HG02623 (cell line): ENCODE measurements at regions not wholly inside any gene's neighbourhood (a gene's known extent, or its start where the extent isn't known, plus 50 kb on each side); places are given as distances from the start of the nearest gene placed in this dataset.

Experiments used
- ATAC-seq: cut with Tn5 transposase; IDR thresholded peaks from one replicate; pipeline ENCODE4 v1.9.1; 2021; ENCODE audit warnings: moderate library complexity; ENCODE audit not compliant: unreplicated experiment

GRCh38 chr4:82043081-82043808 lies 330.5 kb downstream of the HNRNPD start:
- no peak for ATAC-seq

GRCh38 chr4:82042042-82042441 lies 331.7 kb downstream of the HNRNPD start:
- ATAC-seq = no peak

GRCh38 chr4:82038936-82039335 lies 334.9 kb downstream of the HNRNPD start:
- no peak for ATAC-seq

GRCh38 chr4:82036181-82036580 lies 337.6 kb downstream of the HNRNPD start:
- ATAC-seq = no peak

- no peak for ATAC-seq
These were observed 338.9 kb downstream of the HNRNPD start for GRCh38 chr4:82034878-82035277.

GRCh38 chr4:82033862-82034261 lies 339.9 kb downstream of the HNRNPD start:
- no peak for ATAC-seq

GRCh38 chr4:82031376-82031927 lies 342.3 kb downstream of the HNRNPD start:
- ATAC-seq = no peak

GRCh38 chr4:82017680-82018079 lies 356.1 kb downstream of the HNRNPD start:
- no peak for ATAC-seq

GRCh38 chr4:82005158-82005557 lies 368.6 kb downstream of the HNRNPD start:
- ATAC-seq = no peak

GRCh38 chr4:81997313-81997712 lies 376.5 kb downstream of the HNRNPD start:
- no peak for ATAC-seq

GRCh38 chr4:81990898-81991297 lies 382.9 kb downstream of the HNRNPD start:
- no peak for ATAC-seq

GRCh38 chr4:81990211-81990610 lies 383.6 kb downstream of the HNRNPD start:
- ATAC-seq = no peak

GRCh38 chr4:81989202-81989601 lies 384.6 kb downstream of the HNRNPD start:
- ATAC-seq = no peak

- ATAC-seq = no peak
These were observed 385.6 kb downstream of the HNRNPD start for GRCh38 chr4:81988178-81988577.

GRCh38 chr4:81984746-81985145 lies 389.0 kb downstream of the HNRNPD start:
- no peak for ATAC-seq

GRCh38 chr4:81982846-81983540 lies 390.8 kb downstream of the HNRNPD start:
- ATAC-seq = no peak

- ATAC-seq = no peak
These were observed 392.6 kb downstream of the HNRNPD start for GRCh38 chr4:81981218-81981617.

GRCh38 chr4:81974523-81974922 lies 399.3 kb downstream of the HNRNPD start:
- ATAC-seq = no peak

GRCh38 chr4:81971637-81972381 lies 402.0 kb downstream of the HNRNPD start:
- ATAC-seq = no peak

- no peak for ATAC-seq
These were observed 402.7 kb downstream of the HNRNPD start for GRCh38 chr4:81971061-81971460.

GRCh38 chr4:81970454-81970853 lies 403.3 kb downstream of the HNRNPD start:
- no peak for ATAC-seq

- ATAC-seq = no peak
These were observed 407.1 kb downstream of the HNRNPD start for GRCh38 chr4:81966676-81967075.
